GM23248 (cell line): ENCODE measurements at regions not wholly inside any gene's neighbourhood (a gene's known extent, or its start where the extent isn't known, plus 50 kb on each side); places are given as distances from the start of the nearest gene placed in this dataset.

ENCODE experiments used
- EZH2 ChIP-seq: fragments of 200-600 bp; sonication (generic); IDR thresholded peaks from 2 replicates; pipeline ENCODE4 v1.6.1; 2018; ENCODE audit warnings: antibody characterized with exemption, mild to moderate bottlenecking; ENCODE audit not compliant: insufficient read depth, poor library complexity, severe bottlenecking
- EZH2phosphoT487 ChIP-seq: fragments of 200-600 bp; sonication (generic); IDR thresholded peaks from 2 replicates; pipeline ENCODE4 v1.6.1; 2018; ENCODE audit warnings: antibody characterized with exemption, moderate library complexity, mild to moderate bottlenecking, low read depth; ENCODE audit not compliant: insufficient read depth

DNA sequence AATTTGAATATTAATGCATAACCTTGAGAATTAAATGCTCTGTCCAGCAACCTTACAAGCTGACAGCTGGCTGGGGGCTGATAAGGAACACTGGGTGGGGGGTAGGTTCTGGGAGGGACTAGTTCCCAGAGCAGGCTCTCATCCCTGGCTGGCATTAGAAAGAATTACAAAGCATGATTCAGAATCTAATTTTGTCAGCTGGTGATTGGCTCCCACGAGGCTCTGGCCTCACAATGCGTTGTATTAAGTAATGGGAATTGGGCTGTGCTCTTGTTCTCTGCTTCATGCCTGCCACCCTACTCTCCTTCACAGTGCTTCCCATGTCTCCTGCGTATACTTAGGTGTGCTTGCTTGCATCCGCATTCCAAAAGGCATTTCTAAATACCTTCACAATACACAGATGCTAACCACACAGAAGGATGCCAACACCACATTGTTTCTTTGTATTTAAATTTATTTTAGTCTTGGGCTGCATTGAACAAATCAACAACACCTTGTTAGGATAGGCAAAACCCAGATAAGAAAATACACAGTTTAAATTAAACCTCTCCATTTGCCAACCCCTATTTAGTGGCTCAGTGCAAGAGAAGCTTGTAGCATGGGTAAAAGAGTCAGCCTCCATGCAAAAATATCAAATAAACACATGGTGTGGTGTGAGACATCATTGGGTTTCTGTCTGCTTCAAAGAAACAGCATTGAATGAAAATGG, 434.5 kb upstream of the JAG1 start:
- TF ChIP-seq EZH2 (no peak), EZH2phosphoT487 (no peak)
